ENCODE measurements at regions not wholly inside any gene's neighbourhood (a gene's known extent, or its start where the extent isn't known, plus 50 kb on each side); places are given as distances from the start of the nearest gene placed in this dataset.

DNA sequence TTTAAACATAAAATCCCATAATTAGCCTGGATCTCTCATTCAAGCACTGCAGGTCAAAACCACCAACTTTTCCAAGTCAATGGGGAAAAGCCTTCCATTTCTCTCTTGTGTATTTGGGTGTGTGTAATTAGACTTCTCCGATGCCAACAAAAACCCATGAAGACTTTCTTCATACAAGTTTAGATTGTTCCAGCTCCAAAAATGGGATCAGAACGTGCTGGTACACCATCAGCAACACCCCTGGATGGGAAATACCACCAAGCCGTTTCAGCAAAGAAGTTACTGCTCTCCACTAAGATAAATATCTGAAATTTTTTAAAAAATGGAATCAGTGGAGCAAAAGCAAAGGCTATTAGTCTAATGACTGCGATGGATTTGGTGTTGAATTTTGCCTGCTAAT, 837.3 kb upstream of the SOX9 start:
- H3F3A ChIP-seq (replicated peaks; ENCODE audit: low read depth) = no peaks in the 10 kb centered on the region
- peaks cover 14% of the 10 kb centered on the region for H3K4me1 ChIP-seq (ENCODE audit: insufficient read depth)
- Mint-ChIP-seq H3K4me3 (no peak overlapping the region), H3K36me3 (ENCODE audit: low read depth) (no peaks in the 10 kb centered on the region), H3K27me3 (ENCODE audit: insufficient read depth, low read depth, poor library complexity) (peaks cover 17% of the 10 kb centered on the region), H3K27ac (no peak overlapping the region), H3K9me3 (no peaks in the 10 kb centered on the region), H3K4me1 (peaks cover 18% of the 10 kb centered on the region)
- H3K9me2 ChIP-seq (ENCODE audit: insufficient read depth) = no peaks in the 10 kb centered on the region
- TF ChIP-seq JUNB (IDR thresholded peaks at IDR 0.05; ENCODE audit: unreplicated experiment) = no peak
- no peak for TF ChIP-seq STAT1 (IDR thresholded peaks at IDR 0.05; ENCODE audit: unreplicated experiment)
- TF ChIP-seq POLR2AphosphoS5 (IDR thresholded peaks at IDR 0.05; ENCODE audit: low read depth) = no peak
- TF ChIP-seq, protein P1, sequence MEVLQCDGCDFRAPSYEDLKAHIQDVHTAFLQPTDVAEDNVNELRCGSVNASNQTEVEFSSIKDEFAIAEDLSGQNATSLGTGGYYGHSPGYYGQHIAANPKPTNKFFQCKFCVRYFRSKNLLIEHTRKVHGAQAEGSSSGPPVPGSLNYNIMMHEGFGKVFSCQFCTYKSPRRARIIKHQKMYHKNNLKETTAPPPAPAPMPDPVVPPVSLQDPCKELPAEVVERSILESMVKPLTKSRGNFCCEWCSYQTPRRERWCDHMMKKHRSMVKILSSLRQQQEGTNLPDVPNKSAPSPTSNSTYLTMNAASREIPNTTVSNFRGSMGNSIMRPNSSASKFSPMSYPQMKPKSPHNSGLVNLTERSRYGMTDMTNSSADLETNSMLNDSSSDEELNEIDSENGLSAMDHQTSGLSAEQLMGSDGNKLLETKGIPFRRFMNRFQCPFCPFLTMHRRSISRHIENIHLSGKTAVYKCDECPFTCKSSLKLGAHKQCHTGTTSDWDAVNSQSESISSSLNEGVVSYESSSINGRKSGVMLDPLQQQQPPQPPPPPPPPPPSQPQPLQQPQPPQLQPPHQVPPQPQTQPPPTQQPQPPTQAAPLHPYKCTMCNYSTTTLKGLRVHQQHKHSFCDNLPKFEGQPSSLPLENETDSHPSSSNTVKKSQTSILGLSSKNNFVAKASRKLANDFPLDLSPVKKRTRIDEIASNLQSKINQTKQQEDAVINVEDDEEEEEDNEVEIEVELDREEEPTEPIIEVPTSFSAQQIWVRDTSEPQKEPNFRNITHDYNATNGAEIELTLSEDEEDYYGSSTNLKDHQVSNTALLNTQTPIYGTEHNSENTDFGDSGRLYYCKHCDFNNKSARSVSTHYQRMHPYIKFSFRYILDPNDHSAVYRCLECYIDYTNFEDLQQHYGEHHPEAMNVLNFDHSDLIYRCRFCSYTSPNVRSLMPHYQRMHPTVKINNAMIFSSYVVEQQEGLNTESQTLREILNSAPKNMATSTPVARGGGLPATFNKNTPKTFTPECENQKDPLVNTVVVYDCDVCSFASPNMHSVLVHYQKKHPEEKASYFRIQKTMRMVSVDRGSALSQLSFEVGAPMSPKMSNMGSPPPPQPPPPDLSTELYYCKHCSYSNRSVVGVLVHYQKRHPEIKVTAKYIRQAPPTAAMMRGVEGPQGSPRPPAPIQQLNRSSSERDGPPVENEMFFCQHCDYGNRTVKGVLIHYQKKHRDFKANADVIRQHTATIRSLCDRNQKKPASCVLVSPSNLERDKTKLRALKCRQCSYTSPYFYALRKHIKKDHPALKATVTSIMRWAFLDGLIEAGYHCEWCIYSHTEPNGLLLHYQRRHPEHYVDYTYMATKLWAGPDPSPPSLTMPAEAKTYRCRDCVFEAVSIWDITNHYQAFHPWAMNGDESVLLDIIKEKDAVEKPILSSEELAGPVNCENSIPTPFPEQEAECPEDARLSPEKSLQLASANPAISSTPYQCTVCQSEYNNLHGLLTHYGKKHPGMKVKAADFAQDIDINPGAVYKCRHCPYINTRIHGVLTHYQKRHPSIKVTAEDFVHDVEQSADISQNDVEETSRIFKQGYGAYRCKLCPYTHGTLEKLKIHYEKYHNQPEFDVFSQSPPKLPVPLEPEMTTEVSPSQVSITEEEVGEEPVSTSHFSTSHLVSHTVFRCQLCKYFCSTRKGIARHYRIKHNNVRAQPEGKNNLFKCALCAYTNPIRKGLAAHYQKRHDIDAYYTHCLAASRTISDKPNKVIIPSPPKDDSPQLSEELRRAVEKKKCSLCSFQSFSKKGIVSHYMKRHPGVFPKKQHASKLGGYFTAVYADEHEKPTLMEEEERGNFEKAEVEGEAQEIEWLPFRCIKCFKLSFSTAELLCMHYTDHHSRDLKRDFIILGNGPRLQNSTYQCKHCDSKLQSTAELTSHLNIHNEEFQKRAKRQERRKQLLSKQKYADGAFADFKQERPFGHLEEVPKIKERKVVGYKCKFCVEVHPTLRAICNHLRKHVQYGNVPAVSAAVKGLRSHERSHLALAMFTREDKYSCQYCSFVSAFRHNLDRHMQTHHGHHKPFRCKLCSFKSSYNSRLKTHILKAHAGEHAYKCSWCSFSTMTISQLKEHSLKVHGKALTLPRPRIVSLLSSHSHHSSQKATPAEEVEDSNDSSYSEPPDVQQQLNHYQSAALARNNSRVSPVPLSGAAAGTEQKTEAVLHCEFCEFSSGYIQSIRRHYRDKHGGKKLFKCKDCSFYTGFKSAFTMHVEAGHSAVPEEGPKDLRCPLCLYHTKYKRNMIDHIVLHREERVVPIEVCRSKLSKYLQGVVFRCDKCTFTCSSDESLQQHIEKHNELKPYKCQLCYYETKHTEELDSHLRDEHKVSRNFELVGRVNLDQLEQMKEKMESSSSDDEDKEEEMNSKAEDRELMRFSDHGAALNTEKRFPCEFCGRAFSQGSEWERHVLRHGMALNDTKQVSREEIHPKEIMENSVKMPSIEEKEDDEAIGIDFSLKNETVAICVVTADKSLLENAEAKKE (CRISPR knock-in tag; IDR thresholded peaks at IDR 0.05) = no peak
- TF ChIP-seq, protein P2, sequence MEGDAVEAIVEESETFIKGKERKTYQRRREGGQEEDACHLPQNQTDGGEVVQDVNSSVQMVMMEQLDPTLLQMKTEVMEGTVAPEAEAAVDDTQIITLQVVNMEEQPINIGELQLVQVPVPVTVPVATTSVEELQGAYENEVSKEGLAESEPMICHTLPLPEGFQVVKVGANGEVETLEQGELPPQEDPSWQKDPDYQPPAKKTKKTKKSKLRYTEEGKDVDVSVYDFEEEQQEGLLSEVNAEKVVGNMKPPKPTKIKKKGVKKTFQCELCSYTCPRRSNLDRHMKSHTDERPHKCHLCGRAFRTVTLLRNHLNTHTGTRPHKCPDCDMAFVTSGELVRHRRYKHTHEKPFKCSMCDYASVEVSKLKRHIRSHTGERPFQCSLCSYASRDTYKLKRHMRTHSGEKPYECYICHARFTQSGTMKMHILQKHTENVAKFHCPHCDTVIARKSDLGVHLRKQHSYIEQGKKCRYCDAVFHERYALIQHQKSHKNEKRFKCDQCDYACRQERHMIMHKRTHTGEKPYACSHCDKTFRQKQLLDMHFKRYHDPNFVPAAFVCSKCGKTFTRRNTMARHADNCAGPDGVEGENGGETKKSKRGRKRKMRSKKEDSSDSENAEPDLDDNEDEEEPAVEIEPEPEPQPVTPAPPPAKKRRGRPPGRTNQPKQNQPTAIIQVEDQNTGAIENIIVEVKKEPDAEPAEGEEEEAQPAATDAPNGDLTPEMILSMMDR (conservative IDR thresholded peaks at IDR 0.05; ENCODE audit: low read depth in 2 of 2) = no peak
- no peak for TF ChIP-seq EZH2 (IDR thresholded peaks at IDR 0.05; ENCODE audit: low read depth, unreplicated experiment)
- no peak for TF ChIP-seq CREB1 (CRISPR knock-in tag; IDR thresholded peaks at IDR 0.05; ENCODE audit: low read depth)
- TF ChIP-seq, protein P3, sequence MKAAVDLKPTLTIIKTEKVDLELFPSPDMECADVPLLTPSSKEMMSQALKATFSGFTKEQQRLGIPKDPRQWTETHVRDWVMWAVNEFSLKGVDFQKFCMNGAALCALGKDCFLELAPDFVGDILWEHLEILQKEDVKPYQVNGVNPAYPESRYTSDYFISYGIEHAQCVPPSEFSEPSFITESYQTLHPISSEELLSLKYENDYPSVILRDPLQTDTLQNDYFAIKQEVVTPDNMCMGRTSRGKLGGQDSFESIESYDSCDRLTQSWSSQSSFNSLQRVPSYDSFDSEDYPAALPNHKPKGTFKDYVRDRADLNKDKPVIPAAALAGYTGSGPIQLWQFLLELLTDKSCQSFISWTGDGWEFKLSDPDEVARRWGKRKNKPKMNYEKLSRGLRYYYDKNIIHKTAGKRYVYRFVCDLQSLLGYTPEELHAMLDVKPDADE (IDR thresholded peaks at IDR 0.05) = no peak
- no peak for TF ChIP-seq NANOG (IDR thresholded peaks at IDR 0.05; ENCODE audit: borderline replicate concordance)
- TF ChIP-seq, protein P4, sequence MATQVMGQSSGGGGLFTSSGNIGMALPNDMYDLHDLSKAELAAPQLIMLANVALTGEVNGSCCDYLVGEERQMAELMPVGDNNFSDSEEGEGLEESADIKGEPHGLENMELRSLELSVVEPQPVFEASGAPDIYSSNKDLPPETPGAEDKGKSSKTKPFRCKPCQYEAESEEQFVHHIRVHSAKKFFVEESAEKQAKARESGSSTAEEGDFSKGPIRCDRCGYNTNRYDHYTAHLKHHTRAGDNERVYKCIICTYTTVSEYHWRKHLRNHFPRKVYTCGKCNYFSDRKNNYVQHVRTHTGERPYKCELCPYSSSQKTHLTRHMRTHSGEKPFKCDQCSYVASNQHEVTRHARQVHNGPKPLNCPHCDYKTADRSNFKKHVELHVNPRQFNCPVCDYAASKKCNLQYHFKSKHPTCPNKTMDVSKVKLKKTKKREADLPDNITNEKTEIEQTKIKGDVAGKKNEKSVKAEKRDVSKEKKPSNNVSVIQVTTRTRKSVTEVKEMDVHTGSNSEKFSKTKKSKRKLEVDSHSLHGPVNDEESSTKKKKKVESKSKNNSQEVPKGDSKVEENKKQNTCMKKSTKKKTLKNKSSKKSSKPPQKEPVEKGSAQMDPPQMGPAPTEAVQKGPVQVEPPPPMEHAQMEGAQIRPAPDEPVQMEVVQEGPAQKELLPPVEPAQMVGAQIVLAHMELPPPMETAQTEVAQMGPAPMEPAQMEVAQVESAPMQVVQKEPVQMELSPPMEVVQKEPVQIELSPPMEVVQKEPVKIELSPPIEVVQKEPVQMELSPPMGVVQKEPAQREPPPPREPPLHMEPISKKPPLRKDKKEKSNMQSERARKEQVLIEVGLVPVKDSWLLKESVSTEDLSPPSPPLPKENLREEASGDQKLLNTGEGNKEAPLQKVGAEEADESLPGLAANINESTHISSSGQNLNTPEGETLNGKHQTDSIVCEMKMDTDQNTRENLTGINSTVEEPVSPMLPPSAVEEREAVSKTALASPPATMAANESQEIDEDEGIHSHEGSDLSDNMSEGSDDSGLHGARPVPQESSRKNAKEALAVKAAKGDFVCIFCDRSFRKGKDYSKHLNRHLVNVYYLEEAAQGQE (IDR thresholded peaks at IDR 0.05; ENCODE audit: unreplicated experiment) = no peak
- no peak for TF ChIP-seq EZH2phosphoT487 (IDR thresholded peaks at IDR 0.05; ENCODE audit: unreplicated experiment)
- no peak for TF ChIP-seq ZNF114 (CRISPR knock-in tag; IDR thresholded peaks at IDR 0.05)
- TF ChIP-seq ZNF331 (CRISPR knock-in tag; IDR thresholded peaks at IDR 0.05; ENCODE audit: low read depth) = no peak
- no peak overlapping the region for H3K27ac ChIP-seq (ENCODE audit: low read depth)
- H3K4me2 ChIP-seq = no peak overlapping the region
- no peaks in the 10 kb centered on the region for H3K79me2 ChIP-seq (replicated peaks; ENCODE audit: insufficient read depth)
- H3K27me3 ChIP-seq (ENCODE audit: insufficient read depth) = peaks cover 64% of the 10 kb centered on the region
- DNase-seq (ENCODE audit: low spot score) = no peak
- no peak for ATAC-seq
- H3K4me3 ChIP-seq = no peak overlapping the region
- no peaks in the 10 kb centered on the region for H3K36me3 ChIP-seq (ENCODE audit: insufficient read depth)
- H2AFZ ChIP-seq = no peak overlapping the region
- peaks cover 2% of the 10 kb centered on the region; the same call in 1 of the 2 replicates for H4K20me1 ChIP-seq (replicated peaks; ENCODE audit: insufficient read depth)

All from GM23338 (cell line).